Raji (cell line): ENCODE measurements at regions not wholly inside any gene's neighbourhood (a gene's known extent, or its start where the extent isn't known, plus 50 kb on each side); places are given as distances from the start of the nearest gene placed in this dataset.

Experiments
- POLR2A ChIP-seq: IDR thresholded peaks from 2 replicates; pipeline ENCODE4 v1.6.1; 2011; ENCODE audit warnings: low read depth, low read length, control low read depth; ENCODE audit not compliant: insufficient read depth

GRCh38 chr15:99509686-99510461, 55.9 kb upstream of the MEF2A start:
- TF ChIP-seq POLR2A = no peak; the same call in 1 of the 2 replicates

- no peak for TF ChIP-seq POLR2A
These were observed 54.3 kb upstream of the MEF2A start for GRCh38 chr15:99511531-99511865.

GRCh38 chr15:99511866-99512661, 53.7 kb upstream of the MEF2A start:
- 0 out of 2 replicates have a peak, but pooled peaks have one; percentile 41 for TF ChIP-seq POLR2A

- TF ChIP-seq POLR2A = no peak
These were observed 51.5 kb upstream of the MEF2A start for GRCh38 chr15:99514306-99514705.
